ENCODE measurements at regions not wholly inside any gene's neighbourhood (a gene's known extent, or its start where the extent isn't known, plus 50 kb on each side); places are given as distances from the start of the nearest gene placed in this dataset.
"Not testable (repeated sequence)": the region's sequence is repeated elsewhere in the genome, so short reads cannot be mapped to it uniquely, and the experiment has no call there.

GRCh38 chr3:197618408-197618807 is 62.6 kb upstream of the BDH1 start:
- H2BK15ac ChIP-seq (ENCODE audit: low read length); H4K5ac ChIP-seq (ENCODE audit: insufficient read length, low read depth, low read length); H4K8ac ChIP-seq (ENCODE audit: extremely low read depth, insufficient read depth, low read length); H3K4me2 ChIP-seq (ENCODE audit: insufficient read depth in 1 of 2, low read depth in 2 of 2, low read length in 2 of 2); H3K4me1 ChIP-seq (replicated peaks in 1 of 4; ENCODE audit: control insufficient read depth in 3 of 4, insufficient read depth in 4 of 4, low read length in 3 of 4); POLR2A ChIA-PET (ENCODE audit: partially characterized antibody); H2BK120ac ChIP-seq (replicated peaks; ENCODE audit: low read depth, low read length); FAIRE-seq; H3K79me1 ChIP-seq (ENCODE audit: low read depth, low read length); DNase-seq (ENCODE audit: low read depth in 1 of 2, low spot score in 2 of 2); H4K20me1 ChIP-seq (replicated peaks in 1 of 2; ENCODE audit: control insufficient read depth in 1 of 2, insufficient read depth in 2 of 2, low read length in 2 of 2); H3K23ac ChIP-seq (ENCODE audit: insufficient read length); H3K23me2 ChIP-seq (ENCODE audit: low read depth, low read length); H2AK5ac ChIP-seq (ENCODE audit: low read depth, low read length); H3K27ac ChIP-seq (ENCODE audit: low read depth, low read length); H4K91ac ChIP-seq (replicated peaks; ENCODE audit: insufficient read length, low read length); H3K79me2 ChIP-seq (ENCODE audit: control insufficient read depth in 1 of 2, insufficient read depth in 2 of 2, low read length in 2 of 2); H3K9ac ChIP-seq (replicated peaks in 1 of 4; ENCODE audit: extremely low read depth in 1 of 4, low read depth in 3 of 4, low read length in 3 of 4); H3K27me3 ChIP-seq (replicated peaks in 1 of 4; ENCODE audit: control insufficient read depth in 3 of 4, extremely low read depth in 1 of 4, insufficient read depth in 3 of 4, low read length in 3 of 4); H2AFZ ChIP-seq (ENCODE audit: low read length); H3K4ac ChIP-seq (replicated peaks; ENCODE audit: insufficient read length, low read depth, low read length); H2BK12ac ChIP-seq (ENCODE audit: low read depth, low read length); H2BK5ac ChIP-seq (ENCODE audit: low read depth, low read length); H2BK20ac ChIP-seq (ENCODE audit: low read length); H3K4me3 ChIP-seq (ENCODE audit: extremely low read depth in 1 of 4, insufficient read depth in 2 of 4, low read depth in 3 of 4, low read length in 4 of 4); H3K18ac ChIP-seq (ENCODE audit: extremely low read depth, low read length); H3K56ac ChIP-seq (replicated peaks; ENCODE audit: insufficient read length, low read depth, low read length); CTCF ChIA-PET (ENCODE audit: partially characterized antibody); H3K14ac ChIP-seq (ENCODE audit: insufficient read length): not testable (repeated sequence)
- 96% methylated on average over 3 of the region's 5 CpGs; no CpG with 5 or more reads in 1 of the 2 experiments for WGBS, 2 experiments (ENCODE audit: extremely low coverage in 1 of 2, insufficient coverage in 1 of 2, insufficient read length in 1 of 2, insufficient replicate concordance in 2 of 2, low coverage in 1 of 2, low lambda C conversion rate in 2 of 2, missing lambda C conversion rate in 1 of 2)
- peaks cover 11 to 53% (median 35%) of the 10 kb centered on the region in 4 experiments for H3K36me3 ChIP-seq (ENCODE audit: control insufficient read depth in 2 of 4, insufficient read depth in 4 of 4, low read length in 3 of 4)
- peaks cover 15% of the 10 kb centered on the region in 2 experiments; a peak in 3 of 4 replicates for H3K9me3 ChIP-seq (ENCODE audit: insufficient read depth in 2 of 2, low read depth in 1 of 2, low read length in 1 of 2)

All from H1 (cell line).